Activated B cell treated with CpG ODN at 0.5 μM for 24 hours (primary cell): ENCODE measurements at regions not wholly inside any gene's neighbourhood (a gene's known extent, or its start where the extent isn't known, plus 50 kb on each side); places are given as distances from the start of the nearest gene placed in this dataset.

Experiments used
- ATAC-seq: fragments of 200-7000 bp; cut with Tn5 transposase; one replicate; pipeline ENCODE4 v1.10.0; 2021; ENCODE audit warnings: low read depth, mild to moderate bottlenecking, moderate library complexity
- CTCF ChIA-PET: fragments of 350-600 bp; sonication (Branson Sonifier 250); formaldehyde crosslinking; loops from one replicate; lab custom pipeline; 2021; ENCODE audit warnings: antibody characterized with exemption; lab: Charles Lee
- POLR2A ChIA-PET: fragments of 350-600 bp; sonication (Branson Sonifier 250); formaldehyde crosslinking; loops from one replicate; lab custom pipeline; 2021; ENCODE audit warnings: antibody characterized with exemption; lab: Charles Lee
- DNase-seq: peaks from one replicate; pipeline ENCODE4 v3.0.0; 2022
- H3K27ac Mint-ChIP-seq: one replicate; pipeline ENCODE4 v1.8.0; 2020; ENCODE audit warnings: mixed read lengths
- H3K27me3 Mint-ChIP-seq: one replicate; pipeline ENCODE4 v1.8.0; 2021; ENCODE audit warnings: mixed read lengths
- H3K36me3 Mint-ChIP-seq: one replicate; pipeline ENCODE4 v1.8.0; 2021; ENCODE audit warnings: low read depth, mixed read lengths
- H3K4me1 Mint-ChIP-seq: one replicate; pipeline ENCODE4 v1.8.0; 2021; ENCODE audit warnings: mixed read lengths
- H3K4me3 Mint-ChIP-seq: one replicate; pipeline ENCODE4 v1.8.0; 2020; ENCODE audit warnings: mild to moderate bottlenecking, mixed read lengths
- H3K9me3 Mint-ChIP-seq: one replicate; pipeline ENCODE4 v1.8.0; 2020; ENCODE audit warnings: mixed read lengths
- intact Hi-C: fragments of 100-400 bp; cut with micrococcal nuclease; formaldehyde crosslinking; loops from one replicate; pipeline ENCODE4 v1.15.1; 2024
- TF ChIP-seq, protein P1 (sequence below): fragments of 200-600 bp; IDR thresholded peaks from one replicate; pipeline ENCODE4 v1.8.0; 2022; ENCODE audit warnings: antibody characterized with exemption, mild to moderate bottlenecking

DNA sequence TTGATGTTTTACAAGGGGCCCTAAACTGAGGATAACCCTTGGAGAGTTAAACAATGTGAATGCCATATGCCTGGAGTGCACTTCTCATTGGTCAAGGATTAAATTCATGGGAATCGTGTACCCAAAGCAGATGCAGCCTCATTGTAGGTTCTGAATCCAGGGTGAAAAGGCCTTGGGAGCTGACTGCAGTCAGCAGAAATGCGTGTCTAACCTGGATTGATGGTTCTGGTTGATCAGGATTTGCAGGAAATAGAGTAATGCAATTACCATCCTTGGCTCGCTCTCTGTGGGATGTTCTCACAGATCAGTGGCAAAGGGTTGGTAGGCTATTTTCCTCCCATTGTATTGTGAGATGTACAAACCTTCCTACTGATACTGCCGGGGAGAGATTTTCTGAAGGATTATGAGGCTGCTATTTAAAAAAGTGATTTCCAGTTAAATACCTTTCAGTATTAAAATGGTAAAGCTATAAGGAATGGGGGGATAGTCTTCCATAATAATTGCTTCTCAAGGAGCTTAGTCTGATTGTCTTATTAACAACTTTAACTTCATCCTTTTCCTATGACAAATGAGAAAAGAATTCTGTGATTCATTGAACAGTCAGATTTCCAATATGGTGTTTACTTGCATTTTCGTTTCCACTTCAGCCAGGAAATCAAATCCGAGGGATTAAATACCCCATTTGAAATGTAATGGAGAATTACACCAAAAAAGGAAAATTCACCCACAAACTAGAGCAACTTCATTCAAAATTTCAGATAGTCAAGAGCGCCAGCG lies 1028.1 kb upstream of the EEF2KMT start:
- Mint-ChIP-seq H3K9me3 (peaks cover 8% of the 10 kb centered on the region), H3K27me3 (no peaks in the 10 kb centered on the region), H3K27ac (no peak overlapping the region), H3K4me1 (no peaks in the 10 kb centered on the region), H3K4me3 (no peak overlapping the region), H3K36me3 (no peaks in the 10 kb centered on the region)
- POLR2A ChIA-PET, result no interaction called here
- CTCF ChIA-PET, result no interaction called here
- DNase-seq (no peak), ATAC-seq (no peak)
- TF ChIP-seq, protein P1, sequence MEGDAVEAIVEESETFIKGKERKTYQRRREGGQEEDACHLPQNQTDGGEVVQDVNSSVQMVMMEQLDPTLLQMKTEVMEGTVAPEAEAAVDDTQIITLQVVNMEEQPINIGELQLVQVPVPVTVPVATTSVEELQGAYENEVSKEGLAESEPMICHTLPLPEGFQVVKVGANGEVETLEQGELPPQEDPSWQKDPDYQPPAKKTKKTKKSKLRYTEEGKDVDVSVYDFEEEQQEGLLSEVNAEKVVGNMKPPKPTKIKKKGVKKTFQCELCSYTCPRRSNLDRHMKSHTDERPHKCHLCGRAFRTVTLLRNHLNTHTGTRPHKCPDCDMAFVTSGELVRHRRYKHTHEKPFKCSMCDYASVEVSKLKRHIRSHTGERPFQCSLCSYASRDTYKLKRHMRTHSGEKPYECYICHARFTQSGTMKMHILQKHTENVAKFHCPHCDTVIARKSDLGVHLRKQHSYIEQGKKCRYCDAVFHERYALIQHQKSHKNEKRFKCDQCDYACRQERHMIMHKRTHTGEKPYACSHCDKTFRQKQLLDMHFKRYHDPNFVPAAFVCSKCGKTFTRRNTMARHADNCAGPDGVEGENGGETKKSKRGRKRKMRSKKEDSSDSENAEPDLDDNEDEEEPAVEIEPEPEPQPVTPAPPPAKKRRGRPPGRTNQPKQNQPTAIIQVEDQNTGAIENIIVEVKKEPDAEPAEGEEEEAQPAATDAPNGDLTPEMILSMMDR, result no peak
- intact Hi-C loops, result no loop called here

DNA sequence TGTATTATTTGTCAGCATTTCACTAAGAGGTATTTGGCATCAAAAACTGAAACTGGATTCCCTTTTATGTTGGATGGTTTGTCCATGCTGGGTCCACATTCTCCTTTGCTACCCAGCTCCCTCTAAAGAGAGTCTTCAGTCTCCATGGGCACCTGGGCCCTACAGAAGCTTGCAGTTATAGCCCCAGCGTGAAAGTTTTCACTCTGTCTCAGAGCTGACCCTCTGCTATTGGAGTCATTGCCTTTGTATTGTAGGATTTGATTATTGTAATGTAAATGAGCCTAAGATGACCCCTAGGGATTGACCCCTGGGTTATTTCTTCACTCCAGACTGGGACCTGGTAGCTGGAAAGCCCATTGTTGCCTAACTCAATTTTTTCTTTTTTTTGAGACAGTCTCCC lies 1026.5 kb upstream of the EEF2KMT start:
- no peak for ATAC-seq
- intact Hi-C loops, result no loop called here
- TF ChIP-seq, protein P1, result no peak
- ChIA-PET POLR2A (no interaction called here), CTCF (no interaction called here)
- no peak for DNase-seq
- Mint-ChIP-seq H3K4me1 (no peaks in the 10 kb centered on the region), H3K27me3 (no peaks in the 10 kb centered on the region), H3K4me3 (no peak overlapping the region), H3K9me3 (peaks cover 4% of the 10 kb centered on the region), H3K36me3 (no peaks in the 10 kb centered on the region), H3K27ac (no peak overlapping the region)

DNA sequence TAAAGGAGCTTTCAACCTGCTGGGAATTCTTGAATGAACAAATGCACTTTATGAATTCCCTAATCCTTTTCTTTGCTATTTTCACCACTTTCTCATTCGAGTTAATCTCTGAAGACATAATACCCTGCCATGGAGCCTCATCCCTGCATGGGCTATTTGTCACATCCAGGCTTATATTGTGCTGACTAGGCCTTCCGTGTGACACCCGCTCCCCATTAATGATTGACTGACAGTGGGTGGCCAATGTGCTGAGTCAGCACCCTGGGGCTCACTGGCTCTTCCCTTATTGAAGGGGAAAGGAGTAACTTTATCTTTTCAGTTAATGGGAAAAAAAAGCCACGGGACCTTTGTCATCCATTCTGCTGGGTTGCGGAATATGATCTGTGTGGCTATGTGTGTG lies 1024.8 kb upstream of the EEF2KMT start:
- no peaks in the 10 kb centered on the region for H3K27me3 Mint-ChIP-seq
- no peaks in the 10 kb centered on the region for H3K36me3 Mint-ChIP-seq
- POLR2A ChIA-PET, result no interaction called here
- peaks cover 4% of the 10 kb centered on the region for H3K9me3 Mint-ChIP-seq
- H3K27ac Mint-ChIP-seq, result no peak overlapping the region
- CTCF ChIA-PET, result no interaction called here
- no peak overlapping the region for H3K4me3 Mint-ChIP-seq
- intact Hi-C loops, result no loop called here
- ATAC-seq (no peak), DNase-seq (no peak)
- TF ChIP-seq, protein P1, result no peak
- H3K4me1 Mint-ChIP-seq, result no peaks in the 10 kb centered on the region

DNA sequence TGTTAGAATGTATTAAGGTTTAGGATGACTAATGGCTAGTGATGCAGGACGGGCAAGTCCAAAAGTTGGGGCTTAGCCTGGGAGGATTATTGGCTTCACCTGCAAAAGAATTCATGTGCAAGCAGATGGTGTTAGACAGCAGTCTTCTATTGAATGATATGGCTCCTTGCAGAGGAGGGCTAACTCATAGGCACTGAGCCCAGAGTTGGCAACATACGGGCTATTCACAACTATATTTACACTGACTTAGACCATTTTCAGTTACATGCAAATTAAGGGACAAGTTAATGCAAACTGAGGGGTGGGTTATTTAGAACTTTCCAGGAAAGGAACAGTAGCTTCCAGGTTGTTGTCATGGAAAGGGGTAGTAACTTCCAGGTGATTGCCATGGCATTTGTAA lies 1017.1 kb upstream of the EEF2KMT start:
- CTCF ChIA-PET, result no interaction called here

DNA sequence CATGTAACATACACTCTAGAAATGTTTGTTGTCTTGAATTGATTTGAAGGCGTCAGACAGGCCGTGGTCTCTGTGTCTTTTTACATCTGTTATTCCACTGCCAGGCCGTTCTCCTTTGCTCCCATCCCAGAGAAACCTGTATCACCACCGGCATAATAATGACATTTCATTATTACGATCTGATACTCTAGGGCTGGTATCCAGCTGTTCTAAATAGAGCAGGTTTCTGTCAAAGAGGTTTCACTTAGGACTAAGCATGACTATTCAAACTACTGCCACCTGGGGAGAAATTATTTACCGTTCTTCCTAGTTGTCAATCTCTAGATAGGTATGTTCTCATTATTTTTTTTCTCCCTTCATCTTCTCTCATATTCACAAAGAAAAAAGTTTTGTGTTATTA lies 1016.2 kb upstream of the EEF2KMT start:
- CTCF ChIA-PET, result no interaction called here
- no peak for ATAC-seq
- no peak for DNase-seq
- H3K4me1 Mint-ChIP-seq, result no peaks in the 10 kb centered on the region
- H3K9me3 Mint-ChIP-seq, result peaks cover 2% of the 10 kb centered on the region
- intact Hi-C loops, result no loop called here
- no peaks in the 10 kb centered on the region for H3K27me3 Mint-ChIP-seq
- H3K36me3 Mint-ChIP-seq, result no peaks in the 10 kb centered on the region
- H3K27ac Mint-ChIP-seq, result no peak overlapping the region
- no peak overlapping the region for H3K4me3 Mint-ChIP-seq
- TF ChIP-seq, protein P1, result no peak
- POLR2A ChIA-PET, result no interaction called here

More for the DNA sequence above, 1017.1 kb upstream of the EEF2KMT start:
- Mint-ChIP-seq H3K27me3 (no peaks in the 10 kb centered on the region), H3K9me3 (peaks cover 5% of the 10 kb centered on the region), H3K4me1 (no peaks in the 10 kb centered on the region), H3K27ac (no peak overlapping the region), H3K36me3 (no peaks in the 10 kb centered on the region), H3K4me3 (no peak overlapping the region)
- TF ChIP-seq, protein P1, result no peak
- POLR2A ChIA-PET, result no interaction called here
- DNase-seq, result no peak
- ATAC-seq, result no peak
- intact Hi-C loops, result no loop called here
